Esophagus muscularis mucosa (tissue), 3 donors: ENCODE measurements at regions not wholly inside any gene's neighbourhood (a gene's known extent, or its start where the extent isn't known, plus 50 kb on each side); places are given as distances from the start of the nearest gene placed in this dataset.

Source experiments
- CTCF ChIP-seq, 3 experiments: fragments of 200-600 bp in 2 of 3; fragments of 450-650 bp in 1 of 3; sonication (generic) in 2 of 3; IDR thresholded peaks; one replicate each; pipeline ENCODE4 v1.5.1; 2017 to 2019; ENCODE audit warnings: antibody characterized with exemption in 3 of 3, mild to moderate bottlenecking in 2 of 3, moderate library complexity in 1 of 3
- POLR2A ChIP-seq: fragments of 450-650 bp; IDR thresholded peaks from one replicate; pipeline ENCODE4 v1.6.1; 2017; ENCODE audit warnings: antibody characterized with exemption, moderate library complexity, mild to moderate bottlenecking, low read depth
- POLR2AphosphoS5 ChIP-seq, 2 donors: sonication (generic); formaldehyde crosslinking; IDR thresholded peaks; one replicate each; pipeline ENCODE4 v1.6.1; 2017; ENCODE audit warnings: antibody characterized with exemption in 2 of 2

GRCh38 chr22:48563118-48563965 lies 1264.3 kb downstream of the BRD1 start:
- TF ChIP-seq CTCF (IDR thresholded peaks at IDR 0.05) (no peak), POLR2A (no peak), POLR2AphosphoS5 (IDR thresholded peaks at IDR 0.05) (no peak)
